ENCODE measurements at regions not wholly inside any gene's neighbourhood (a gene's known extent, or its start where the extent isn't known, plus 50 kb on each side); places are given as distances from the start of the nearest gene placed in this dataset.

DNA sequence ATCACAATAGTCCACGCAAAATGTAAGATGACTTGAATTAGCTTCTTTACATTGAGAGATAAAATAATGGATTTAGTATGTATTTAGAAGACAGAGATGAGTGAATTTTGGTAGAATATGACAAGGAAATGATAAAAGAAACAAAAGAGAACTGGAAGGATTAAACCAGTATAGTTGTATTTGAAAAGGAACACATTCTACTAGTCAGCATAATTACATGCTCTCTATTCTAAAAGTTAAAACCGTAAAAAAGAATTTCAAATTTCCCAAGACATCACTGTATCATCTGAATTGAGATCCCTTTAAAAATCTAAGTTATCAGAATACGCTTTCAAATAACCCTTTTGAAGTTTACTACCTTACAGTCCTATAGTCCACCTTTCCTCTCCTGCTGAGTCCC is 1156.7 kb upstream of the PCDH9 start:
- H3K4me2 ChIP-seq (ENCODE audit: unreplicated experiment), result no peak overlapping the region
- no peaks in the 10 kb centered on the region for H3K9me2 ChIP-seq (ENCODE audit: insufficient read depth)
- no peak overlapping the region for H3K4me3 ChIP-seq
- no peak overlapping the region for H2AFZ ChIP-seq
- no peak for DNase-seq
- H3K36me3 ChIP-seq (ENCODE audit: low read depth), result no peaks in the 10 kb centered on the region
- H3K4me1 ChIP-seq (ENCODE audit: insufficient read depth), result no peaks in the 10 kb centered on the region
- no peaks in the 10 kb centered on the region for H3F3A ChIP-seq (ENCODE audit: insufficient read depth)
- H3K9me3 ChIP-seq (ENCODE audit: low read depth), result no peaks in the 10 kb centered on the region
- WGBS, 2 experiments (ENCODE audit: low coverage in 1 of 2, low lambda C conversion rate in 2 of 2, missing lambda C conversion rate in 2 of 2), result 21 to 28% methylated on average over 3 of the region's 3 CpGs
- no peak overlapping the region for H3K27ac ChIP-seq
- TF ChIP-seq EZH2 (IDR thresholded peaks at IDR 0.05; ENCODE audit: insufficient read depth, poor library complexity, severe bottlenecking), result no peak
- no peak for TF ChIP-seq EZH2phosphoT487 (IDR thresholded peaks at IDR 0.05; ENCODE audit: insufficient read depth, low read depth)
- H3K9ac ChIP-seq, result no peak overlapping the region
- no peaks in the 10 kb centered on the region for H4K20me1 ChIP-seq (ENCODE audit: insufficient read depth)
- H3K27me3 ChIP-seq (replicated peaks; ENCODE audit: insufficient read depth), result no peaks in the 10 kb centered on the region
- H3K79me2 ChIP-seq (ENCODE audit: insufficient read depth), result no peaks in the 10 kb centered on the region
- in situ Hi-C loops (cut with MboI), result no loop called here

DNA sequence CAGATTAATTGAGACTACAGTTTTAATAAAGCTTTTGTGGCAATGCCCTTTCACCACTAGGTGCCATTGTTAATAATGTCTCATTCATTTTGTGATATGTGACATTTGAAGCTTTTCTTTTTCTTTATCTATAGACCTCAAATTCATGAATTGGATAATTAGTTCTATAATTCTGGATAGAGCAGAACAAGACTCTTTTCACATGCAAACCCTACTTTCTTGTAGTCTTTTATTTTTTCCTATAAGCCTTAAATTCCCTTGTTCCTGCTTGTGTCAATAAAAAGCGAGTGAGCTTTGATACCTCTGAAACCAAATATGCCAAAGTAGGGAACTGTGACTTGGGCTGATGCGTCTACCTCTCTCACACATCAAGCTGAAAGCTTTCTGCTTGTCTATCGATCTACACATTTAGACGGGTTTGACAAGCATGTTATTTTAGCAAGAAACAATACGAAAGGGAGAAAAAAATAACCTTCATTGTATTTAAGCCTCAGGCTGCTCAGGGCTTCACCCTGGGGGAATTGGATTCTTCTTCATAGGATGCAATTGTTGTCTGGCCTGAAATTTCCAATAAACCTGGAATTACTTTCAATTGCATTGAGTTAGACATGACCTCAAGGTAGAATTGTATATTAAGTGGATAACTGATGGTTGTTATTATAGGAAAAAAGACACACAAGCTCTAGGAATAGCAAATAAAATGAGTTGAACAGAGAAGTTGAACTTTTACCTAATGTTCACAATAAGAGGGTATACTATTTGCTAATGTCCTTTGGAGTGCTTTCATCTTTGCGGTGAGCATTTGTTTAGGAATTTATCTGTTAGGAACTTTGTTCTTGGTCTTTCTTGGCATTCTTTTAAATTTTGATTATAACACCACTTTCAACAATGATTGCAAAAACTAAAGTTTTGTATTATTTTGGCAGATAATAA is 1150.2 kb upstream of the PCDH9 start:
- no peak for DNase-seq
- Histone ChIP-seq H3F3A (ENCODE audit: insufficient read depth) (no peaks in the 10 kb centered on the region), H3K79me2 (ENCODE audit: insufficient read depth) (no peaks in the 10 kb centered on the region), H3K9me2 (ENCODE audit: insufficient read depth) (no peaks in the 10 kb centered on the region), H3K4me1 (ENCODE audit: insufficient read depth) (no peaks in the 10 kb centered on the region), H3K27ac (no peak overlapping the region), H3K27me3 (replicated peaks; ENCODE audit: insufficient read depth) (no peaks in the 10 kb centered on the region), H2AFZ (no peak overlapping the region), H3K4me3 (no peak overlapping the region), H3K9ac (no peak overlapping the region), H3K36me3 (ENCODE audit: low read depth) (no peaks in the 10 kb centered on the region), H3K9me3 (ENCODE audit: low read depth) (no peaks in the 10 kb centered on the region), H3K4me2 (ENCODE audit: unreplicated experiment) (no peak overlapping the region), H4K20me1 (ENCODE audit: insufficient read depth) (no peaks in the 10 kb centered on the region)
- in situ Hi-C loops (cut with MboI), result no loop called here
- 31 to 32% methylated on average over 6 of the region's 6 CpGs for WGBS, 2 experiments (ENCODE audit: low coverage in 1 of 2, low lambda C conversion rate in 2 of 2, missing lambda C conversion rate in 2 of 2)
- TF ChIP-seq EZH2phosphoT487 (IDR thresholded peaks at IDR 0.05; ENCODE audit: insufficient read depth, low read depth) (no peak), EZH2 (IDR thresholded peaks at IDR 0.05; ENCODE audit: insufficient read depth, poor library complexity, severe bottlenecking) (no peak)

DNA sequence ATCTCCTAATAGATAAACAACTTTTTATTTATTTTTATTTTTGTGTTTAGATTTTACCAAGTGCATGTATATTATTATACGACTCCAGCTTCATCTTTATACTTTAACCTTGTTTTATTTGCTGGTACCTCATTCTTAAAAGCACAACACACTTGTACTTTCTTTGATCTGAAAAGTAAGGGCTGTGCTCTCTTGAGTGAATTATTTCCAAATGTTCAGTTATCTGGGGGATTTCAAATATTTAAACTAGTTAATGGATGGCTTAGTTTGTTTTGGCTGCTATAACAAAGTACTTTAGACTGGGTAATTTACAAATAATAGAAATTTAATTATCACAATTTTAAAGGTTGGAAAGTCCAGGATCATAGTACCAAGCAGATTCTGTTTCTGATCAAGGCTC is 1148.2 kb upstream of the PCDH9 start:
- Histone ChIP-seq H2AFZ (no peak overlapping the region), H3F3A (ENCODE audit: insufficient read depth) (no peaks in the 10 kb centered on the region), H3K4me3 (no peak overlapping the region), H3K9me2 (ENCODE audit: insufficient read depth) (no peaks in the 10 kb centered on the region), H3K36me3 (ENCODE audit: low read depth) (no peaks in the 10 kb centered on the region), H3K4me1 (ENCODE audit: insufficient read depth) (no peaks in the 10 kb centered on the region), H3K27ac (no peak overlapping the region), H3K9ac (no peak overlapping the region), H3K27me3 (replicated peaks; ENCODE audit: insufficient read depth) (no peaks in the 10 kb centered on the region), H3K9me3 (ENCODE audit: low read depth) (no peaks in the 10 kb centered on the region), H3K4me2 (ENCODE audit: unreplicated experiment) (no peak overlapping the region), H3K79me2 (ENCODE audit: insufficient read depth) (no peaks in the 10 kb centered on the region), H4K20me1 (ENCODE audit: insufficient read depth) (no peaks in the 10 kb centered on the region)
- in situ Hi-C loops (cut with MboI), result no loop called here
- TF ChIP-seq EZH2 (IDR thresholded peaks at IDR 0.05; ENCODE audit: insufficient read depth, poor library complexity, severe bottlenecking), result no peak
- no peak for TF ChIP-seq EZH2phosphoT487 (IDR thresholded peaks at IDR 0.05; ENCODE audit: insufficient read depth, low read depth)
- DNase-seq, result no peak
- WGBS, 2 experiments (ENCODE audit: low coverage in 1 of 2, low lambda C conversion rate in 2 of 2, missing lambda C conversion rate in 2 of 2), result 0 to 4% methylated on average over 1 of the region's 1 CpG

DNA sequence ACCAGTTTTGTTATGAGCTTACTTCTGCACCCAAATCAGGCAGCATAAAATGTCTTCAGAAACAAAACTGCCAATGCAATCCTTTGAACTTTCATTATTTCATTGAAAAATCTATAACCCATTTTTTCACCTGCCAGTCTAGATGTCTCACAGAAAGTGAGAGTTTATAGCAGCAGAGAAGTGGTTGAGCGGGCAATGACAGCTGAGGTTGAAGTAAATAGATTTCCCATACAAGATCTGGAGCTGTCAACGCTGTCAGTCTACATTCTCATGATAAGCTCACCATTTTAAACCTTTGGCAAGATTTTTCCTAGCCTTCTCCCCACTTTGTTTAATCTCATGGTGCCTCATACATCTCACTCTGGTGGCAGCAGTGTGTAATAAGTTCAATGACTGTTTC is 1144.9 kb upstream of the PCDH9 start:
- in situ Hi-C loops (cut with MboI), result no loop called here
- no peak overlapping the region for H3K9ac ChIP-seq
- TF ChIP-seq EZH2phosphoT487 (IDR thresholded peaks at IDR 0.05; ENCODE audit: insufficient read depth, low read depth) (no peak), EZH2 (IDR thresholded peaks at IDR 0.05; ENCODE audit: insufficient read depth, poor library complexity, severe bottlenecking) (no peak)
- no peaks in the 10 kb centered on the region for H3K9me2 ChIP-seq (ENCODE audit: insufficient read depth)
- H4K20me1 ChIP-seq (ENCODE audit: insufficient read depth), result no peaks in the 10 kb centered on the region
- no peak overlapping the region for H3K4me3 ChIP-seq
- WGBS, 2 experiments (ENCODE audit: low coverage in 1 of 2, low lambda C conversion rate in 2 of 2, missing lambda C conversion rate in 2 of 2), result 12 to 18% methylated on average over 2 of the region's 2 CpGs
- no peaks in the 10 kb centered on the region for H3K9me3 ChIP-seq (ENCODE audit: low read depth)
- no peak overlapping the region for H3K4me2 ChIP-seq (ENCODE audit: unreplicated experiment)
- H3K27ac ChIP-seq, result no peak overlapping the region
- no peaks in the 10 kb centered on the region for H3K79me2 ChIP-seq (ENCODE audit: insufficient read depth)
- no peak overlapping the region for H2AFZ ChIP-seq
- no peaks in the 10 kb centered on the region for H3K36me3 ChIP-seq (ENCODE audit: low read depth)
- DNase-seq, result no peak
- H3K4me1 ChIP-seq (ENCODE audit: insufficient read depth), result no peaks in the 10 kb centered on the region
- H3F3A ChIP-seq (ENCODE audit: insufficient read depth), result no peaks in the 10 kb centered on the region
- H3K27me3 ChIP-seq (replicated peaks; ENCODE audit: insufficient read depth), result no peaks in the 10 kb centered on the region

Data from GM23248 (cell line).